GM23338 (cell line): ENCODE measurements at regions not wholly inside any gene's neighbourhood (a gene's known extent, or its start where the extent isn't known, plus 50 kb on each side); places are given as distances from the start of the nearest gene placed in this dataset.

Source experiments
- CREB1 ChIP-seq: fragments of 250-450 bp; sonication (Bioruptor Pico); IDR thresholded peaks from 2 replicates; pipeline ENCODE4 v1.5.0; 2020; ENCODE audit warnings: low read depth, mild to moderate bottlenecking, moderate library complexity
- CTCF ChIP-seq, 2 experiments: fragments of 200-600 bp in 1 of 2; sonication (generic) in 1 of 2; conservative IDR thresholded peaks; 2 replicates each; pipeline versions ENCODE4 v1.5.1 to v1.6.1; 2016 to 2017; ENCODE audit warnings: antibody characterized with exemption in 2 of 2, low read depth in 2 of 2, mild to moderate bottlenecking in 2 of 2, moderate library complexity in 1 of 2
- EZH2 ChIP-seq: fragments of 200-600 bp; sonication (generic); IDR thresholded peaks from one replicate; pipeline ENCODE4 v1.8.0; 2017; ENCODE audit warnings: antibody characterized with exemption, mild to moderate bottlenecking, low read depth; ENCODE audit not compliant: unreplicated experiment
- EZH2phosphoT487 ChIP-seq: fragments of 200-600 bp; sonication (generic); IDR thresholded peaks from one replicate; pipeline ENCODE4 v1.8.1; 2018; ENCODE audit warnings: antibody characterized with exemption; ENCODE audit not compliant: unreplicated experiment
- JUNB ChIP-seq: IDR thresholded peaks from one replicate; pipeline ENCODE4 v1.6.1; 2016; ENCODE audit warnings: antibody characterized with exemption; ENCODE audit not compliant: unreplicated experiment
- POLR2AphosphoS5 ChIP-seq: IDR thresholded peaks from 2 replicates; pipeline ENCODE4 v1.6.1; 2016; ENCODE audit warnings: antibody characterized with exemption, low read depth
- ZNF114 ChIP-seq: fragments of 250-450 bp; sonication (Bioruptor Pico); IDR thresholded peaks from 2 replicates; pipeline ENCODE4 v1.5.0; 2020; ENCODE audit warnings: mild to moderate bottlenecking, moderate library complexity
- TF ChIP-seq, protein P1 (sequence below): IDR thresholded peaks from one replicate; pipeline ENCODE4 v1.6.1; 2018; ENCODE audit warnings: antibody characterized with exemption; ENCODE audit not compliant: unreplicated experiment
- TF ChIP-seq, protein P2 (sequence below): IDR thresholded peaks from 2 replicates; pipeline ENCODE4 v1.6.1; 2016; ENCODE audit warnings: antibody characterized with exemption

- TF ChIP-seq CTCF (conservative IDR thresholded peaks at IDR 0.05; ENCODE audit: low read depth in 2 of 2) (no peak), POLR2AphosphoS5 (no peak), CREB1 (CRISPR knock-in tag) (no peak), EZH2 (no peak), ZNF114 (CRISPR knock-in tag) (no peak), EZH2phosphoT487 (no peak), JUNB (no peak)
- TF ChIP-seq, protein P1, sequence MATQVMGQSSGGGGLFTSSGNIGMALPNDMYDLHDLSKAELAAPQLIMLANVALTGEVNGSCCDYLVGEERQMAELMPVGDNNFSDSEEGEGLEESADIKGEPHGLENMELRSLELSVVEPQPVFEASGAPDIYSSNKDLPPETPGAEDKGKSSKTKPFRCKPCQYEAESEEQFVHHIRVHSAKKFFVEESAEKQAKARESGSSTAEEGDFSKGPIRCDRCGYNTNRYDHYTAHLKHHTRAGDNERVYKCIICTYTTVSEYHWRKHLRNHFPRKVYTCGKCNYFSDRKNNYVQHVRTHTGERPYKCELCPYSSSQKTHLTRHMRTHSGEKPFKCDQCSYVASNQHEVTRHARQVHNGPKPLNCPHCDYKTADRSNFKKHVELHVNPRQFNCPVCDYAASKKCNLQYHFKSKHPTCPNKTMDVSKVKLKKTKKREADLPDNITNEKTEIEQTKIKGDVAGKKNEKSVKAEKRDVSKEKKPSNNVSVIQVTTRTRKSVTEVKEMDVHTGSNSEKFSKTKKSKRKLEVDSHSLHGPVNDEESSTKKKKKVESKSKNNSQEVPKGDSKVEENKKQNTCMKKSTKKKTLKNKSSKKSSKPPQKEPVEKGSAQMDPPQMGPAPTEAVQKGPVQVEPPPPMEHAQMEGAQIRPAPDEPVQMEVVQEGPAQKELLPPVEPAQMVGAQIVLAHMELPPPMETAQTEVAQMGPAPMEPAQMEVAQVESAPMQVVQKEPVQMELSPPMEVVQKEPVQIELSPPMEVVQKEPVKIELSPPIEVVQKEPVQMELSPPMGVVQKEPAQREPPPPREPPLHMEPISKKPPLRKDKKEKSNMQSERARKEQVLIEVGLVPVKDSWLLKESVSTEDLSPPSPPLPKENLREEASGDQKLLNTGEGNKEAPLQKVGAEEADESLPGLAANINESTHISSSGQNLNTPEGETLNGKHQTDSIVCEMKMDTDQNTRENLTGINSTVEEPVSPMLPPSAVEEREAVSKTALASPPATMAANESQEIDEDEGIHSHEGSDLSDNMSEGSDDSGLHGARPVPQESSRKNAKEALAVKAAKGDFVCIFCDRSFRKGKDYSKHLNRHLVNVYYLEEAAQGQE = no peak
- TF ChIP-seq, protein P2, sequence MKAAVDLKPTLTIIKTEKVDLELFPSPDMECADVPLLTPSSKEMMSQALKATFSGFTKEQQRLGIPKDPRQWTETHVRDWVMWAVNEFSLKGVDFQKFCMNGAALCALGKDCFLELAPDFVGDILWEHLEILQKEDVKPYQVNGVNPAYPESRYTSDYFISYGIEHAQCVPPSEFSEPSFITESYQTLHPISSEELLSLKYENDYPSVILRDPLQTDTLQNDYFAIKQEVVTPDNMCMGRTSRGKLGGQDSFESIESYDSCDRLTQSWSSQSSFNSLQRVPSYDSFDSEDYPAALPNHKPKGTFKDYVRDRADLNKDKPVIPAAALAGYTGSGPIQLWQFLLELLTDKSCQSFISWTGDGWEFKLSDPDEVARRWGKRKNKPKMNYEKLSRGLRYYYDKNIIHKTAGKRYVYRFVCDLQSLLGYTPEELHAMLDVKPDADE = no peak
These were observed 190.8 kb downstream of the GATA3 start for GRCh38 chr10:8245131-8245813.
